Stimulated activated CD8-positive, alpha-beta memory T cell treated with anti-CD3 and anti-CD28 coated beads, Interleukin-15, amount 100 ng/mL, for 1 hour (primary cell): ENCODE measurements at regions not wholly inside any gene's neighbourhood (a gene's known extent, or its start where the extent isn't known, plus 50 kb on each side); places are given as distances from the start of the nearest gene placed in this dataset.

Source experiments
- DNase-seq: peaks from one replicate; pipeline ENCODE4 v3.0.0-alpha.2; 2020; ENCODE audit warnings: low read depth

DNA sequence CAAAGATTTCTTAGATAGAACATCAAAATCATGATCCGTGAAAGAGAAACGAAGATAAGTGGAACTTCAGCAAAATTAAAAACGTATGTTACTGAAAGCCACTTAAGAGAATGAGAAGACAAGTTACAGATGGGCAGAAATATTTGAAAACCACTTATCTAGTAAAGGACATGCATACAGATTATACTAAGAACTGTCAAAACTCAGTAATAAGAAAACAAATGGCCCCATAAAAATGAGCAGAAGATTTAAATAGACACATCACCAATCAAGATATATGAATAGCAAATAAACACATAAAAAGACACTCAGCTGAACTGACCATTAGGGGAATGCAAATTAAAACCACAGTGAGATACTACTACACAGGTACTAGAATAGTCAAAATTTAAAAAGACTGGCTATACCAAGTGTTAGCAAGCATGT lies 343.7 kb downstream of the PTEN start:
- no peak for DNase-seq

DNA sequence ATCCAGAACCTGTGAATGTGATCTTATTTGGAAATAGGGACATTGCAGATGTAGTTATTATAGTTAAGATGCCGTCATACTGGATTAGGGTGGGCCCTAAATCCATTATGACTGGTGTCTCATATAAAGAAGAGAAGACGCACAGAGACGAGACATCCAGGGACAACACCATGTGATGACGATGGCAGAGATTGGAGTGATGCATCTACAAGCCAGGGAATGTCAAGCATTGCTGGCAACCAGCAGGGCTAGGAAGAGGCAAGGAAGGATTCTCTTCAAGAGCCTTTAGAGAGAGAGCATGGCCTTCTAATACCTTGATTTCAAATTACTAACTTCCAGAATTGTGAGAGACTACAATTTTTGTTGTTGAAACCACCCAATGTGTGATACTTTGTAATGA lies 345.8 kb downstream of the PTEN start:
- DNase-seq: no peak

DNA sequence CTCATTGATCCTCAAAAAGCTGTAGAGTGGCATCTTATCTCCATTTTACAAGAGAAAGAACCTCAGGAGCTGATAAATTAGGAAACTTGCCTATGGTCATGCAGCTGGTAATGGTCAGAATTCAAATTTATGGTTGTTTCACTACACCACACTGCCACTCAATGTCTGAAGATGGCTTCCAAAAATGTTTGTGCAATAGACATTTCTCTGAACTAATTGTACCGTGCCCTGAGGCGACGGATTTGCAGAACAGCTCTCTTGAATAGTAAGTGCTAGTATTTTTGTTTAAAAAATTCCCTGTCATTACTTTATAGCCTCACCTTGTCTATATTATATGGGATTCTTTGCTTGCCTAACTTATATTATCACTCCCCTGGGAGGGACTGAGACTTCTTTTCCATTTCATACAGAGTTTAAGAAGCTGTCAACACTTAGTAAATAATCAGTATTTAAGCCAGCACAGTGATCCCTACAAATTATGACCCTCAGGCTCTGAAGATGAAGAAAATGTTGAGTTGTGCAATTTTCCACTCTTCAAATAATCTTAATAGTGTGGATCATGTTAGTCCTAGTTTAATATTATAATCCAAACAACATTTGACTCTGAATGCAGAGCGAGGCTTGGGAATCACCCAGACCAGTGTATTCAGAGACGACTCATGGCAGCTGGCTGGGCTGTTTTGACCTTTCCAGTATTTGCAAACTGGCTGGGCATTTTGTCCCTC lies 346.6 kb downstream of the PTEN start:
- no peak for DNase-seq

DNA sequence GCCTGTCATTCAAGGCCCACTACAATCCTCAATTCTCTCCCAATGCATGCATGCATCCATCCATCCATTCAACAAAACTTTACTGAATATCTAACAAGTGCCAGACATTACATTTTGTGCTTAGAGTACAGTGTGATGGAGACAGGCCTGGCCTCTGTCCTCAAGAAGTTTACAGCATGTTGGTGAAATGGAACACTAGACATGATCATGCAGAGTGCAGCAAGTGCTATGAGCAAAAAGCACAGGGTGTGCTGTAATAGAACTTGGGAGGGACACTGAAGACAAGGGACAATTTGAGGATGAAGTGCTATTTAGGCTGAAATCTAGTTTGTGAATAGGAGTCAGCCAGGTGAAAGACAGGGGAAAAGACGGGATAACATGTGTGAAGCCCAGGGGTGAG lies 347.8 kb downstream of the PTEN start:
- no peak for DNase-seq

DNA sequence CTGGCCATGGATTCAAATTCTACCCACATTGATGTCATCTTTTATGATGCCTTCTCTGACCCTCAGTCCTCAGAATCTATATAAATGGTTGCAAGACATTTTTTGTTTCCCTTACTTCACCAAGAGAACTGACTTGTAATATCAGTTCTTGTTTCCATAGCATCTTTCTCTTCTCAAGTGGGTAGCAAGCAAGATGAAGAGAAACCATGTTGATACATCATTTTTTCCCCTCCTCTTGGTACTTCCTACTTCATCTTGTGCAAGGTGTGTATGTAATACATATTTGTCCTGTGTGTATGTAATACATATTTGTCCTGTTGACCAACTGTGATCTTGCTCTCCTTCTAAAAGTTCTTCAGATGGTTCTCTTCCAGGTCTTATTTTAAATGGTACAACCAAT lies 348.6 kb downstream of the PTEN start:
- no peak for DNase-seq

DNA sequence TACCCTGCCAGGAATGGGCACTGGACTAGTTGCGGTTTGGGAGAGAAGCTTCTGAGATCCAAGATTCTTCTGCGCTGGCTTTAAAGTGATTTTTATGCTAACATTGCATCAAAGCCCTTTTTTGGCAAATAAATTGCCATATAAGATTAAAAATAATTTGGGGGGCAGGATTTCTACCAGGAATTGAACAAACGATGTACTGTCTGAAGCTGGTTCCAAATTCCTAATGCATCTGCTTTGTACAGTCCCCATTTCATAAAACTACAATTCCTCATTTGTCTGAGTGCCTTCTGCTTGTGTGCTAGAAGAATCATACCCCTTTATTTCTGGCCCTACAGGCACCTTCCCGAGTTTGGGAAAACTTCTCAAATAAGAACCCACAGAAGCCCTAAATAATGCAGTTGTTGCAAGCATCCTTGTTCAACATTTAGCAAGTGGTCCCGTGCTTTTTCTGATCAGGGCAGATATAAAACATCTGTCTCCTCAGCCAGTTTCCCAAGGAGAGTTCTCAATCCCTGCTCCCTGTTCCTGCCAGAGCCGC lies 349.7 kb downstream of the PTEN start:
- DNase-seq: no peak

DNA sequence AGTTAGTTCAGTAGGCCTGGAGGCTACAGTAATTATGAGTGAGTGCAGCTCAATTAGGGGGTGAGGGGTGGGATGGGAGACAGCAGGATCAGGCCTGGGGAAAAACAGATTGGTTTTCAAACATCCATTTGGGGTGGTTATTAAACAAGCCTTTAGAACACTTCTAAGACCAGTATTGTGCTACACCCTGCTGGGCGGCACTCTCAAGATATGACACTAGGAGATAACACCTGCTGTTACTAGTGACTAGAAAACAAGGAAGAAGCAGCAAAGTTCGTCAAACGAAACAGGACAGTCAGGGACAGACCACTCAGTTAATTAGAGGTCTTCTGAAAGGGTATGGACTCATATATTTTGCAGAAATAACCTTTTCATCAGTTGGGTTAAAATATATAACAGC lies 353.6 kb downstream of the PTEN start:
- no peak for DNase-seq

DNA sequence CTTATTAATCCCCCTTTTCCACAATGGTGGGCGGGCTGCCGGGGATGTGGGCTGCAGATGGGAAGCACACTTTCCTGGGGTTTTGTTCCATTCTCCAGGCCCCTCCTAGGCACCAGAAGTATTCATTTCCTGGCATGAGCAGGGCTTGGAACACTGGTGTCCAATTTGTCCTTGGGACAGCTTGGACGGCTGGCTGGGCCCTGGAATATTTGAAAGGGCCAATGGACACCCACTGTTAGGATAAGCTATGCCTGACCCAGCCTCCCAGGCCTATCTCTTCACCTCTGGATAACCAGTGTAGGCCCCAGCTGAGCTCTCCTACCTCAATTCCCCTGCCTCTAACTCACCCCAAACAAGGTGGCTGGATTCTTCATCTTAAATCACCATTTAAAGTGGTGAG lies 354.9 kb downstream of the PTEN start:
- no peak for DNase-seq

DNA sequence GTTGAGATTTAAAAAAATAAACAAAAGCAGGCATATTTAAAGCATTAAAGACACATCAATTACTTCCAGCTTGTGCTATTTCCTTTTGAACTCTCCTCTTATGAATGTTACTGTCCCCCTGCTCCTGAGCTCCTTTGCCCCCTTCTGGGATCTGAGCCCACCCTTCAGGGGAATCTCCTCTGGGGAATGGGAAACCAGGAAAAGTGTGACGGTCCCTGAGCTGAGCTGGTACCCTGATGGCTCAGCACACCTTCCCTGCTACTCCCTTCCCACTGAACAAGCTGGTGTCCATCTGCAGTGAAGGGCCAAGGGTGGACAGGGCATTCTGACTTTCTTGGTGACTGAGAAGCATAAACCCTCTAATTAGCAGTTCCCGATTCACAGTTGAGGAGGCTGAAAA lies 356.3 kb downstream of the PTEN start:
- no peak for DNase-seq

DNA sequence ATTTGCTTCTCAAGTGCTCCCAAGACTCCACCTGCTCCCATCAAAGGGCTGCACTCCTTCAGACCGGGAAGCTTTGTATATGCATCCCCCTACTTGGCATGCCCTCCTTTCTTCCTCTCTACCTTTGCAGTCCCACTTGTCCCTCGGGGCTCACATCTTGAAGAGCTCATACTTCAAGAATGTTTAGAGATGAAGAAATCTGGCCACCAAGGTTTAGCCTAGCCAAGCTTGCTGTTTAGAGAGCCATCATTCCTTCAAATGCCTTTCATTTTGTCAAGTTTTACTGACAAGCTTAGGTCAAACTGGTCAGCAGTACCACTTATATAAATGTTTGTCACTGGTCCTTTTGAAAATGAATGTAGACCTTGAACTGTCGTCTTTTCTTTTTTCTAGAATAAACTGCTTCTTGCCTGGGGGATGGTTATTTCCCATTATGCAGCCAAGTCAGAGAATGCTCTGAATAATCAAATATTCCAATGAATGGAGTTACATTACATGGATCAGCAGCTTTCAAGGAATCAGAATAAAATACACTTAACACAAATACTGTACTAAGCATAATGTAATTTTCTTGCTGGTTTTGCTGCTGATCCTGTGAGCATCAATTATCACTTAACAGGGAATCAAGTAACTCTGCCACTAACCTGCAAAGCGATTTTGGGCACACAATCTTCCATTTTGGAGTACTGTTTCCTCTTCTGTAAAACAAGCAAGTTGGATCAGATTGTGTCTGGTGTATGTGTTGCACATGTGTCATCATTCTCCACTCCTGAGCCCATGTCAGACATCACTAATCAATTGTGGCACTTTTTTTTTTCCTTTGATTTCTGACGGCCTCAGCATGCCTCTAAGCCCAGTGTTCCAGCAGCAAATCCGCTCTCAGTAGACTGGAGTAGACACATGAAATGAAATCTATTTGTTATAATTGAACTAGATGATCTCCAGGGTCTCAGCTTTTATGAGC lies 357.9 kb downstream of the PTEN start:
- no peak for DNase-seq

DNA sequence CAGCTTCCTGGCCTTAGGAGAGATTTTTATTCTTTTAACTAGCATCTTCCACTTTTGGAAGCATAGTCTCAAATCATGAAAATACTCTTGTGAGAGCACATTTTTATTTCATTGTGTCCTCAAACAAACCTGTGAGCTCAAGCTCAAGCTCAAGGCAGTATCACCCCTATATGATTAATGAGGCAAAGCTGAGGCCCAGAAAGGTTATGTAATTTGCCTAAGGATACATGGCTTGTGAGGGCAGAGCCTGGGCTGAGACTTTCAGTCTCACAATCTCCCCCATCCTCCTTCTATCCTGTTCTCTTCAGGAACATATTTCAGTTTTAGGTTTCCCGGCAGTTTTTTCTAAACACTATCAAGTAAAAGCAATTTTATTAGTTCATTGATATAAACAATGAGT lies 359.5 kb downstream of the PTEN start:
- DNase-seq: no peak
